ENCODE measurements at regions not wholly inside any gene's neighbourhood (a gene's known extent, or its start where the extent isn't known, plus 50 kb on each side); places are given as distances from the start of the nearest gene placed in this dataset.

DNA sequence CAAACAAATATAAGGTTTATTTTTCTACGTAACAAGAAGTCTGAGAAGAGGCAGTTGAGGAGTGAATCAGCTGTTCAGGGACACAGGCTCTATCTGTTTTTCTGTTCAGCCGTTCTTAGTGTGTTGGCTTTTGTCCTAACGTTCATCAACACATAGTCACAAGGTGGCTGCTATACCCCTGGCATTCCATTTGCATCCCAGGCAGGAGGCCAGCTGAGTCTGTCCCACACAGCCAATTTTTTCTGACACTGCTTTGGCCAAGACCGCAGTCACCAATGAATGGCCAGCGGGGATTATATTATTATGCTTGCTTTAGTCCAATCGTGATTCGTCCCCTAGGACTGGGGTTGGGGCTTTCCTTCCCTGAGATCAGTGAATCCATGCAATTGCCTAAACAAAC, 143.4 kb upstream of the CHST15 start:
- Histone ChIP-seq H3K4me1 (ENCODE audit: control insufficient read depth, insufficient read depth, low read length) (no peaks in the 10 kb centered on the region), H3K4ac (ENCODE audit: low read depth, low read length) (no peak overlapping the region), H3K79me1 (ENCODE audit: low read depth in 1 of 2, low read length in 2 of 2) (no peaks in the 10 kb centered on the region), H3K36me3 (ENCODE audit: control insufficient read depth, insufficient read depth, low read length) (no peaks in the 10 kb centered on the region), H2BK5ac (ENCODE audit: low read depth, low read length, poor library complexity, severe bottlenecking) (no peak overlapping the region), H2BK20ac (ENCODE audit: low read depth, low read length) (no peak overlapping the region), H4K20me1 (ENCODE audit: insufficient read depth, low read length) (no peaks in the 10 kb centered on the region), H3K27me3 (ENCODE audit: control insufficient read depth, insufficient read depth, low read length) (no peaks in the 10 kb centered on the region), H3K23ac (ENCODE audit: low read depth, low read length) (no peak overlapping the region), H4K8ac (ENCODE audit: low read depth in 2 of 2, low read length in 2 of 2) (no peak overlapping the region), H2AFZ (replicated peaks; ENCODE audit: low read length, poor library complexity) (no peak overlapping the region), H3K9me1 (ENCODE audit: insufficient read depth, low read length) (no peaks in the 10 kb centered on the region), H3K27ac (ENCODE audit: insufficient read depth, low read length) (no peak overlapping the region), H2AK5ac (ENCODE audit: low read depth, low read length) (no peak overlapping the region), H2BK120ac (ENCODE audit: low read depth, low read length) (no peak overlapping the region), H3K4me3 (ENCODE audit: insufficient read depth, low read depth, low read length) (no peak overlapping the region), H3K14ac (replicated peaks; ENCODE audit: low read depth, low read length) (no peak overlapping the region), H2BK15ac (ENCODE audit: low read depth, low read length) (no peak overlapping the region), H4K91ac (ENCODE audit: insufficient read depth, low read depth, low read length) (no peak overlapping the region), H4K5ac (ENCODE audit: low read depth, low read length) (no peak overlapping the region), H3K56ac (ENCODE audit: extremely low read depth, insufficient read depth, low read length) (no peak overlapping the region), H3K9ac (ENCODE audit: low read depth, low read length) (no peak overlapping the region), H2AK9ac (replicated peaks; ENCODE audit: low read depth, low read length, poor library complexity) (no peak overlapping the region), H3K9me3 (ENCODE audit: control insufficient read depth, insufficient read depth, low read length) (peaks cover 20% of the 10 kb centered on the region), H3K4me2 (ENCODE audit: low read depth, low read length) (no peak overlapping the region), H3K18ac (ENCODE audit: low read depth, low read length) (no peak overlapping the region)
- ChIA-PET CTCF (no interaction called here), POLR2A (ENCODE audit: unreplicated experiment) (no interaction called here)
- in situ Hi-C loops (cut with MboI; ENCODE audit: low sequenced_read_pairs) (no loop called here), dilution Hi-C loops (cut with HindIII; ENCODE audit: low sequenced_read_pairs, unreplicated experiment) (no loop called here), intact Hi-C loops (cut with micrococcal nuclease) (no loop called here)
- DNase-seq, result no peak
- no TSS peak for BruUV-seq (replicated peaks)
- WGBS, 2 experiments (ENCODE audit: extremely low coverage in 2 of 2, insufficient read length in 1 of 2), result no CpG with 5 or more reads among the region's 7 CpGs
- no peak for ATAC-seq (ENCODE audit: low read depth)
- TF ChIP-seq MXI1 (IDR thresholded peaks at IDR 0.05; ENCODE audit: borderline replicate concordance, low read depth, low read length) (no peak), RFX5 (IDR thresholded peaks at IDR 0.05; ENCODE audit: low read depth, low read length) (no peak), CHD1 (IDR thresholded peaks at IDR 0.05; ENCODE audit: low read depth, low read length) (no peak), FOS (IDR thresholded peaks at IDR 0.05; ENCODE audit: low read depth, low read length) (no peak), MAFK (IDR thresholded peaks at IDR 0.05; ENCODE audit: low read depth, low read length) (no peak), CEBPB (IDR thresholded peaks at IDR 0.05; ENCODE audit: low read depth, low read length) (no peak)
- TF ChIP-seq, protein P1, sequence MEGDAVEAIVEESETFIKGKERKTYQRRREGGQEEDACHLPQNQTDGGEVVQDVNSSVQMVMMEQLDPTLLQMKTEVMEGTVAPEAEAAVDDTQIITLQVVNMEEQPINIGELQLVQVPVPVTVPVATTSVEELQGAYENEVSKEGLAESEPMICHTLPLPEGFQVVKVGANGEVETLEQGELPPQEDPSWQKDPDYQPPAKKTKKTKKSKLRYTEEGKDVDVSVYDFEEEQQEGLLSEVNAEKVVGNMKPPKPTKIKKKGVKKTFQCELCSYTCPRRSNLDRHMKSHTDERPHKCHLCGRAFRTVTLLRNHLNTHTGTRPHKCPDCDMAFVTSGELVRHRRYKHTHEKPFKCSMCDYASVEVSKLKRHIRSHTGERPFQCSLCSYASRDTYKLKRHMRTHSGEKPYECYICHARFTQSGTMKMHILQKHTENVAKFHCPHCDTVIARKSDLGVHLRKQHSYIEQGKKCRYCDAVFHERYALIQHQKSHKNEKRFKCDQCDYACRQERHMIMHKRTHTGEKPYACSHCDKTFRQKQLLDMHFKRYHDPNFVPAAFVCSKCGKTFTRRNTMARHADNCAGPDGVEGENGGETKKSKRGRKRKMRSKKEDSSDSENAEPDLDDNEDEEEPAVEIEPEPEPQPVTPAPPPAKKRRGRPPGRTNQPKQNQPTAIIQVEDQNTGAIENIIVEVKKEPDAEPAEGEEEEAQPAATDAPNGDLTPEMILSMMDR (conservative IDR thresholded peaks at IDR 0.05; ENCODE audit: low read depth, low read length), result no peak
